ENCODE measurements at regions not wholly inside any gene's neighbourhood (a gene's known extent, or its start where the extent isn't known, plus 50 kb on each side); places are given as distances from the start of the nearest gene placed in this dataset.

DNA sequence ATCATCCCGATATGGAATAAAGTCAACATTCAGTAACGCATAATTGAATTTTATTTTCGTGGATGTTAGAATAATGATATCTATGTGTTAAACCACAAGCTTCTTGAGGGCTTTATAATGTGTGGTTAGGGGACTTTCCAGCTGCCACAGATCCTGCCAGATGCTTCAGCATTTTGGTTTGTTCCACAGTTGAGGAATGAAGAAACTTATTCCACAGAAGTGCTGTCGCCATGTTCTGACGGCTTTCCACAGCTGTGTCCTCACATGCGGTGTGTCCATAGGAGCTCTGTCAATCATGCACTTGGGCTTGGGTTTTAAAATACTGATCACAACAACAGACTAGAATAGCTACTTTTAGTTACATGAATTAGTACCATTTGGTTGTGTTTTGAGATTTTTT lies 411.9 kb downstream of the TRIML1 start:
- TF ChIP-seq CTCF (IDR thresholded peaks at IDR 0.05; ENCODE audit: low read depth, low read length) (no peak), EZH2phosphoT487 (IDR thresholded peaks at IDR 0.05; ENCODE audit: low read depth) (no peak)
- H3K4me1 ChIP-seq (ENCODE audit: low read length): no peaks in the 10 kb centered on the region
- H3K4me2 ChIP-seq (ENCODE audit: low read length): no peak overlapping the region

DNA sequence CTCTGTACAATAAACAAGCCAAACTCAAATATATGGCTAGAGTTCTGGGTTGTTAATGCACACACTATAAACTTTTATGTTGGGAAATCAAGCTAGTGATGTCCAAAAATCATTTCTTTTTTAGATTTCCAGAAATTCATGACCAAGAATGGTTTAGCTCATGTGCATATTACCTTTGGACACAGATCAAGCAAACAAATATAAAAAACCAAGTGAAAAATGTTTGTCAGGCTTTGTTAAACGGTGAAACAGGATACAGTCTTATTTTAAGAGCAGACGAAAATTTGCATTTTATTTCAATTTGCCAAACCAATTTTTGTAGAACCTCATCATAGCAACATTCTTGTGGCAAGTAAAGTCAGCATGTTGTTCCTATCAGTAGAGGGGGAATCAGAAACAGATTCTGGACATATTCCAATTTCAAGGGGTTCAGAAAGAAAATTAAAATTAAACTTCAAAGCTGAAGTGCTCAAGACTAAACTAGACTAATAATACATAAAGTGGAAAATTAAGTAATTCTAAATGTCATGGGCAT lies 413.6 kb downstream of the TRIML1 start:
- Histone ChIP-seq H3K27me3 (ENCODE audit: low read depth, low read length) (no peaks in the 10 kb centered on the region), H3K4me1 (ENCODE audit: low read length) (no peaks in the 10 kb centered on the region), H3K36me3 (replicated peaks; ENCODE audit: low read depth, low read length) (no peaks in the 10 kb centered on the region), H3K79me2 (ENCODE audit: low read length) (no peaks in the 10 kb centered on the region), H3K27ac (ENCODE audit: low read length) (no peak overlapping the region), H2AFZ (ENCODE audit: low read depth, low read length) (no peak overlapping the region), H3K4me3 (ENCODE audit: low read length) (no peak overlapping the region), H3K9me3 (ENCODE audit: insufficient read depth, low read length) (no peaks in the 10 kb centered on the region), H4K20me1 (ENCODE audit: insufficient read depth, low read length) (no peaks in the 10 kb centered on the region), H3K4me2 (ENCODE audit: low read length) (no peak overlapping the region), H3K9ac (ENCODE audit: low read length) (no peak overlapping the region)
- no peak for TF ChIP-seq EZH2phosphoT487 (IDR thresholded peaks at IDR 0.05; ENCODE audit: low read depth)
- TF ChIP-seq CTCF (IDR thresholded peaks at IDR 0.05; ENCODE audit: low read depth, low read length): no peak

More for the DNA sequence above, 411.9 kb downstream of the TRIML1 start:
- H3K9ac ChIP-seq (ENCODE audit: low read length): no peak overlapping the region
- no peak overlapping the region for H2AFZ ChIP-seq (ENCODE audit: low read depth, low read length)
- no peaks in the 10 kb centered on the region for H4K20me1 ChIP-seq (ENCODE audit: insufficient read depth, low read length)
- H3K27me3 ChIP-seq (ENCODE audit: low read depth, low read length): no peaks in the 10 kb centered on the region
- H3K36me3 ChIP-seq (replicated peaks; ENCODE audit: low read depth, low read length): no peaks in the 10 kb centered on the region
- no peaks in the 10 kb centered on the region for H3K9me3 ChIP-seq (ENCODE audit: insufficient read depth, low read length)
- H3K27ac ChIP-seq (ENCODE audit: low read length): no peak overlapping the region
- H3K4me3 ChIP-seq (ENCODE audit: low read length): no peak overlapping the region
- no peaks in the 10 kb centered on the region for H3K79me2 ChIP-seq (ENCODE audit: low read length)

DNA sequence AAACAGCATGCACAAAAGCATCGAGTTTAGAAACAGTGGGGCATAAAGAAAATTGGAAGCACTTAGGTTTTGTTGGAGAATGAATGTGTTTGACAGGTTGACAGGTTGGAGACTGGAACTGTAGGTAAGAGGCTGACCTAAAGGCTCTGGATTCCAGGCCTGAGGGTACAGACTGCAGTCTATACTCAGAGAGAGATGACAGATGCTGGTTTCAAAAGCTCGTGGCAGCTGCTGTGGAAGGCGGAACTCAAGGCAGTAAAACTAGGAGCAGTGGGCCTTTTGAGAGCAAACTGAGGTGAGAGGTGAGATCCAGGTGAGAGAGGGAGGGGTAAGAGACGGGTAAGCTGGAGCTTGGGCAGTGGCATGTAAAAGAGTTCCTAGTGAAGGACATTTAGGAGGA lies 415.2 kb downstream of the TRIML1 start:
- no peak overlapping the region for H2AFZ ChIP-seq (ENCODE audit: low read depth, low read length)
- H3K27ac ChIP-seq (ENCODE audit: low read length): no peak overlapping the region
- no peaks in the 10 kb centered on the region for H3K4me1 ChIP-seq (ENCODE audit: low read length)
- no peaks in the 10 kb centered on the region for H3K79me2 ChIP-seq (ENCODE audit: low read length)
- H4K20me1 ChIP-seq (ENCODE audit: insufficient read depth, low read length): no peaks in the 10 kb centered on the region
- no peak overlapping the region for H3K4me2 ChIP-seq (ENCODE audit: low read length)
- TF ChIP-seq CTCF (IDR thresholded peaks at IDR 0.05; ENCODE audit: low read depth, low read length): no peak
- TF ChIP-seq EZH2phosphoT487 (IDR thresholded peaks at IDR 0.05; ENCODE audit: low read depth): no peak
- no peaks in the 10 kb centered on the region for H3K9me3 ChIP-seq (ENCODE audit: insufficient read depth, low read length)
- H3K4me3 ChIP-seq (ENCODE audit: low read length): no peak overlapping the region
- H3K27me3 ChIP-seq (ENCODE audit: low read depth, low read length): no peaks in the 10 kb centered on the region
- H3K36me3 ChIP-seq (replicated peaks; ENCODE audit: low read depth, low read length): no peaks in the 10 kb centered on the region
- H3K9ac ChIP-seq (ENCODE audit: low read length): no peak overlapping the region

DNA sequence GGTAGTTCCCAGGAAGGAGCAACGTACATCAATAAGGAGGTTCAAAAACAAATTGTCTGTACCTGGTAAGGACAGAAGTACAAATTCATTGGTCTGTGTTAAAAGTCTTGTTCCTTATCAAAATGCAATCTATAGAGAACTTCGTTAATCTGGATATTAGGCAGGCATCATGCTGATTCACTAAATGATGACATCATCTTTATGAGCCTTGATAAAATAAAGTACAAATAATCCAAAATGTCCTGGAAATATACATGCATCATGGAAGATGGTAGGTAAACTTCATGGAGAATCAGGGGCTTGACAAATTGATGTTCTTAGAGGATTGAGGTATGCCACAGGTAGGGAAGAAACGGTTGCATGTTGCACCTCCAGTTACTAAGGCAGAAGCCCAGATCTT lies 433.9 kb downstream of the TRIML1 start:
- Histone ChIP-seq H3K79me2 (ENCODE audit: low read length) (no peaks in the 10 kb centered on the region), H4K20me1 (ENCODE audit: insufficient read depth, low read length) (no peaks in the 10 kb centered on the region), H2AFZ (ENCODE audit: low read depth, low read length) (no peak overlapping the region), H3K27me3 (ENCODE audit: low read depth, low read length) (no peaks in the 10 kb centered on the region), H3K27ac (ENCODE audit: low read length) (no peak overlapping the region), H3K9ac (ENCODE audit: low read length) (no peak overlapping the region), H3K4me3 (ENCODE audit: low read length) (no peak overlapping the region), H3K36me3 (replicated peaks; ENCODE audit: low read depth, low read length) (no peaks in the 10 kb centered on the region), H3K9me3 (ENCODE audit: insufficient read depth, low read length) (no peaks in the 10 kb centered on the region), H3K4me1 (ENCODE audit: low read length) (no peaks in the 10 kb centered on the region), H3K4me2 (ENCODE audit: low read length) (no peak overlapping the region)
- no peak for TF ChIP-seq EZH2phosphoT487 (IDR thresholded peaks at IDR 0.05; ENCODE audit: low read depth)
- no peak for TF ChIP-seq CTCF (IDR thresholded peaks at IDR 0.05; ENCODE audit: low read depth, low read length)
